ENCODE measurements at regions not wholly inside any gene's neighbourhood (a gene's known extent, or its start where the extent isn't known, plus 50 kb on each side); places are given as distances from the start of the nearest gene placed in this dataset.

GRCh38 chr10:88149906-88150305 lies 286.5 kb downstream of the PTEN start:
- no peak for TF ChIP-seq CTCF (conservative IDR thresholded peaks at IDR 0.05; ENCODE audit: low read depth, low read length)
- no peak overlapping the region for H3K4me3 ChIP-seq (ENCODE audit: low read depth, low read length)
- no peak for DNase-seq (ENCODE audit: low read depth)

- DNase-seq (ENCODE audit: low read depth): peak; percentile 45
- no peak overlapping the region for H3K4me3 ChIP-seq (ENCODE audit: low read depth, low read length)
- no peak for TF ChIP-seq CTCF (conservative IDR thresholded peaks at IDR 0.05; ENCODE audit: low read depth, low read length)
Observed at GRCh38 chr10:88150339-88150738, 286.9 kb downstream of the PTEN start.

GRCh38 chr10:88152728-88153133 lies 289.3 kb downstream of the PTEN start:
- TF ChIP-seq CTCF (conservative IDR thresholded peaks at IDR 0.05; ENCODE audit: low read depth, low read length): no peak
- peak; percentile 93 for DNase-seq (ENCODE audit: low read depth)
- no peak overlapping the region for H3K4me3 ChIP-seq (ENCODE audit: low read depth, low read length)

DNA sequence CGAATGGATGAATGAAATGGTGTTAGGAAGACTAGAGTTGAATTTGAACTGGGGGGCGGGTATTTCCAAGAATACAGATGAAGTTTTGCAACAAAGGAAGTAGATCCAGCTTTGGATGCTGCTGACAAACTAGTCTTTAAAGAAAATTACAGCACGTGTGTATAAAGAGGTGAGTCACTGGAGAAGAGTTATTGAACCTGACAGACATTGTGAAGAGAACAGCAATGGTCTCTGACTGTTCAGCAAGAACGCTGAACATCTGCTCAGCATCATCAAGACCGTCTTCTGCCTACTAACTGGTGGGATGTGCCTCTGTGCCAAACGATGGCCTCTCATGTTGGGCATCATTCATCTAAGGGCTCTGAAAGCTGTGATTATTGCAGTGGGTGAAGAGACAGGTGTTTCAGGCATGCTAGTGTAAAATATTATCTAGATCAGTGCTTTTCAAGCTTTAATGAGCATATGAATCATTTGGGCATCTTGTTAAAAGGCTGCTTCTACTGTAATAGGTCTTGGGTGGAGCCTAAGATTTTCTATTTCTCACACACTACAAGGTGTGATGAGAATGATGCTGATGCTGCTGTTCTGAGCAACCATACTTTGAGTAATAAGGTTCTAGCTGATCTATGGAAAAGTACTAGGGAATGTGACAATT lies 291.3 kb downstream of the PTEN start:
- no peak for DNase-seq (ENCODE audit: low read depth)
- no peak for TF ChIP-seq CTCF (conservative IDR thresholded peaks at IDR 0.05; ENCODE audit: low read depth, low read length)
- H3K4me3 ChIP-seq (ENCODE audit: low read depth, low read length): no peak overlapping the region

- no peak for TF ChIP-seq CTCF (conservative IDR thresholded peaks at IDR 0.05; ENCODE audit: low read depth, low read length)
- no peak overlapping the region for H3K4me3 ChIP-seq (ENCODE audit: low read depth, low read length)
- peak; percentile 70 for DNase-seq (ENCODE audit: low read depth)
Observed at GRCh38 chr10:88156341-88156740, 292.9 kb downstream of the PTEN start.

GRCh38 chr10:88157981-88158465 lies 294.6 kb downstream of the PTEN start:
- TF ChIP-seq CTCF (conservative IDR thresholded peaks at IDR 0.05; ENCODE audit: low read depth, low read length): no peak
- peak; percentile 89 for DNase-seq (ENCODE audit: low read depth)

DNA sequence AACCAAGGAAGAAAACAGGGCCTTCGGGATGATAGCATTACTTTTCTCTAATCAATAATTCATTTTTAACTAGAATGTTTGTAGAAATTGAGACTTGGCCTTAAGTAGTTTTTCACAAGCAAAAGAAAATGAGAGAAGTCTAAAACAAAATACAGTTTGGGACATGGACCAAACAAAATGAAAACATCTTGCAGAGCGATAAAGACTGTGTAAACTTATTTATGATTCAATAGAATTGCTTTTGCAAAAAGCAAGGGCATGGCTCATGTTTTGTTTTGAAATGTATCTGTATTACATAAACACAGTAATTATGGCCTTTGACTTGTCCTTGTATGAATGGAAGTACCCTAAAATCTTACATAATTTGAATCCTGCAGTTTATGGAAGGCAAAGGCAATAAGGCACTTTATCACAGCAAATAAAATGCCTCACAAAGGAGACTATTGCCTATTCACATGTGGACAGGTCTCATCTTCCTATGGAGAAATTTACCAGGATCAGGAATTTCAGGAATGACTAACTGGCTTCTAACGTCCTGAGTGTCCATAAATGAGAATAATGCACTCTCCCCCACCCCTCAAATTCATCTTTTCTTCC lies 295.2 kb downstream of the PTEN start:
- no peak overlapping the region for H3K4me3 ChIP-seq (ENCODE audit: low read depth, low read length)
- no peak for TF ChIP-seq CTCF (conservative IDR thresholded peaks at IDR 0.05; ENCODE audit: low read depth, low read length)
- no peak for DNase-seq (ENCODE audit: low read depth)

More at GRCh38 chr10:88157981-88158465, 294.6 kb downstream of the PTEN start:
- no peak overlapping the region for H3K4me3 ChIP-seq (ENCODE audit: low read depth, low read length)

Data from choroid plexus epithelial cell (primary cell).